ENCODE measurements at regions not wholly inside any gene's neighbourhood (a gene's known extent, or its start where the extent isn't known, plus 50 kb on each side); places are given as distances from the start of the nearest gene placed in this dataset.

DNA sequence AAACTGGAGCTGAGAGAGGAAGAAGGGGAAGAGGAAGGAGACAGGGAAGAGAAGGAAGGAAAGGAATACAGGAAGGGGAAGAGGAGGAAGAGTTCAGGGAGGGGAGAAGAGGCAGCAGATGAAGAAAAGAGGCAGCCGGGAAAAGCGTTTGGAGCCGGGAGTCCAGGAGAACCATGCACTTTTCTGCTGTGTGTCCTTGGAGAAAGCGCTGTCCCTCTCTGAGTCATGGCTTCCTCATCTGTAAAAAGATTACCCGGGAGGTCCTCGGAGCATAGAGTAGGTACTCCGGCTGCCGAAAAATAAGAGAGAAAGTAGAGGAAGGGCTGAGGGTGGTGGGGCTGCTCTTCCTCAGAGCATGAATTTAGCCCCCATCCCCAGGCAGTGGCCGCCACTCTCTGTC, 226.9 kb downstream of the MN1 start:
- H3K4me3 ChIP-seq (ENCODE audit: low read depth, low read length): no peak overlapping the region
- DNase-seq (ENCODE audit: low read depth): no peak
- TF ChIP-seq, protein P1, sequence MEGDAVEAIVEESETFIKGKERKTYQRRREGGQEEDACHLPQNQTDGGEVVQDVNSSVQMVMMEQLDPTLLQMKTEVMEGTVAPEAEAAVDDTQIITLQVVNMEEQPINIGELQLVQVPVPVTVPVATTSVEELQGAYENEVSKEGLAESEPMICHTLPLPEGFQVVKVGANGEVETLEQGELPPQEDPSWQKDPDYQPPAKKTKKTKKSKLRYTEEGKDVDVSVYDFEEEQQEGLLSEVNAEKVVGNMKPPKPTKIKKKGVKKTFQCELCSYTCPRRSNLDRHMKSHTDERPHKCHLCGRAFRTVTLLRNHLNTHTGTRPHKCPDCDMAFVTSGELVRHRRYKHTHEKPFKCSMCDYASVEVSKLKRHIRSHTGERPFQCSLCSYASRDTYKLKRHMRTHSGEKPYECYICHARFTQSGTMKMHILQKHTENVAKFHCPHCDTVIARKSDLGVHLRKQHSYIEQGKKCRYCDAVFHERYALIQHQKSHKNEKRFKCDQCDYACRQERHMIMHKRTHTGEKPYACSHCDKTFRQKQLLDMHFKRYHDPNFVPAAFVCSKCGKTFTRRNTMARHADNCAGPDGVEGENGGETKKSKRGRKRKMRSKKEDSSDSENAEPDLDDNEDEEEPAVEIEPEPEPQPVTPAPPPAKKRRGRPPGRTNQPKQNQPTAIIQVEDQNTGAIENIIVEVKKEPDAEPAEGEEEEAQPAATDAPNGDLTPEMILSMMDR (IDR thresholded peaks at IDR 0.05; ENCODE audit: insufficient read depth, low read depth, low read length): no peak

- TF ChIP-seq, protein P1 (IDR thresholded peaks at IDR 0.05; ENCODE audit: insufficient read depth, low read depth, low read length): no peak
- DNase-seq (ENCODE audit: low read depth): no peak
Observed at GRCh38 chr22:27575348-27575747, 226.2 kb downstream of the MN1 start.

GRCh38 chr22:27576413-27576812, 225.1 kb downstream of the MN1 start:
- no peak for DNase-seq (ENCODE audit: low read depth)
- TF ChIP-seq, protein P1 (IDR thresholded peaks at IDR 0.05; ENCODE audit: insufficient read depth, low read depth, low read length): no peak
- no peak overlapping the region for H3K4me3 ChIP-seq (ENCODE audit: low read depth, low read length)

More at GRCh38 chr22:27575348-27575747, 226.2 kb downstream of the MN1 start:
- H3K4me3 ChIP-seq (ENCODE audit: low read depth, low read length): no peak overlapping the region

DNA sequence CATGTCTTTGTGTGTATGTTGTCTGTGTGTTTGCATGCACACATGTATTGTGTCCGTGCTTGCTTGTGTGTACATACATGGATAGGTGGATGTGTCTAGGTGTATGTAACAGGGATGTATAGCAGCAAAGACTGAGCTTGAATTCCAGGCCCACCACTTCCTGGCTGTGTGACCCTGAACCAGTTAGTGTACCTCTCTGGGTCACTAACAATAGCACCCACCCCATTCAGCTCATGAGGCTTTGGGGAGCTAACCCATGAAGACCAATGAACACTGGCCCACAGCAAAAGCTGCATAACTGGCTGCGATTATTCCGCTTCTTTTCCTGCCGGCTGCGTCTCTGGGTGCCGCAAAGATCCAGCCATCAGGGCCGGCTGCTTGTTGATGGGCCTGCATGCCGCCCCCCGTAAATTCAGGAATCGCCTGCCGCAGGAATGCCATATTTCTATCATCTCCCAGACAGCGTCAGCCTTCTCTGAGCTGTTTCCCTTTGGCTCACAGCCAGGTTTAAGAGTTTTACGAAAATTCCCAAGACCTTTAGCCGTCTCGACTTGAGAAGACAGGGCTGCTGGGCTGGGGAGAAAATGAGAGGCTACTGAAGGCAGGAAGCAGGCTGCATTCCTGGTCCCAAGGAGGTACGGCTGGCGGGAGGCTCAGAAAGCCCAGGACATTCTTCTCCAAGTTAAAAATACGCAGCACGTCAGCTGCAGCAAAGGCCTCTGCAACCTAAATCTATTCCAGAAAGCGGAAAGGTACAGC, 224.6 kb downstream of the MN1 start:
- TF ChIP-seq, protein P1 (IDR thresholded peaks at IDR 0.05; ENCODE audit: insufficient read depth, low read depth, low read length): no peak
- H3K4me3 ChIP-seq (ENCODE audit: low read depth, low read length): no peak overlapping the region
- peak; percentile 74 for DNase-seq (ENCODE audit: low read depth)

- DNase-seq (ENCODE audit: low read depth): no peak
- H3K4me3 ChIP-seq (ENCODE audit: low read depth, low read length): no peak overlapping the region
- TF ChIP-seq, protein P1 (IDR thresholded peaks at IDR 0.05; ENCODE audit: insufficient read depth, low read depth, low read length): no peak
Observed at GRCh38 chr22:27577574-27577969, 224.0 kb downstream of the MN1 start.

DNA sequence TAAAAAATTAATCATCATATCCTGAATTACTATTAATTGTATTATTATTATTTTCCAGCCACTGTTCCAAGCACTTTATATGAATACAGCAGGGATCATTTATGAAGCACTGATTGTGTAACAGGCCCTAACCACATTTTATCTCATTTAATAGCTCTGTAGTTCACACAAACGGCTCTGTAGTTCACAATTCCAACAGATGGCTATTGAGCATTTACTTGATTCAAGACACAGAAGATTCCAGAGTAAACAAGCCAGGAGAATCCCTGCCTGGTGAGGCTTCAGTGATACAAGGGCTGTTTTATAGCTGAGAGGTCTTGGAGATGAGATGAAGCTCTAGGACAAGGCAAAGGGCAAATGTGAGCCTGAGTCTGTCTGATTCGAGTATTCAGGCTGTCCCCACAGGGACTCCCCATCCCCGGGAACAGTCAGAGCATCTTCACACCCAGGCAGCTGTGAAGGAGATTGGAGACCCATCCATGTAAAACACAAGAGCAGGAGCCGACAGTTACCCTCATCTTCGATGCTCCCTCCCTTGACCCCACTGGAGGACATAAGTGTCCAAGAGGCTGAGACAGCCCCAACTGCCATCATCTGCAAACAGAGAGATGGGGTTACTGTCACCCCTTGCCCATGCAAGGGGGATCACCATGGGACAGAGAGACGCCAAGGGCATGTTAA, 222.5 kb downstream of the MN1 start:
- no peak overlapping the region for H3K4me3 ChIP-seq (ENCODE audit: low read depth, low read length)
- TF ChIP-seq, protein P1 (IDR thresholded peaks at IDR 0.05; ENCODE audit: insufficient read depth, low read depth, low read length): no peak
- peak; percentile 82 for DNase-seq (ENCODE audit: low read depth)

Measured in fibroblast of villous mesenchyme (primary cell).